ENCODE measurements at regions not wholly inside any gene's neighbourhood (a gene's known extent, or its start where the extent isn't known, plus 50 kb on each side); places are given as distances from the start of the nearest gene placed in this dataset.

GRCh38 chr22:27134315-27134701 is 476.9 kb downstream of the MIAT start:
- no peak overlapping the region for H3K27ac ChIP-seq (ENCODE audit: insufficient read length, low read depth, low read length)

More at GRCh38 chr22:27134315-27134701, 476.9 kb downstream of the MIAT start:
- Histone ChIP-seq H2AK5ac (ENCODE audit: insufficient read length, low read length) (no peak overlapping the region), H3K18ac (ENCODE audit: insufficient read length, low read depth, low read length) (no peak overlapping the region), H4K8ac (replicated peaks; ENCODE audit: insufficient read length, low read depth, low read length) (no peak overlapping the region), H2BK12ac (ENCODE audit: insufficient read length, low read depth, low read length) (no peak overlapping the region), H3K27me3 (ENCODE audit: insufficient read depth, low read length) (no peaks in the 10 kb centered on the region; the same call in 1 of the 2 replicates), H4K91ac (ENCODE audit: insufficient read length, low read depth, low read length) (no peak overlapping the region), H2BK120ac (ENCODE audit: low read depth, low read length, poor library complexity, severe bottlenecking) (no peak overlapping the region), H3K4ac (ENCODE audit: low read depth, low read length) (no peak overlapping the region), H3K56ac (ENCODE audit: insufficient read length, low read depth, low read length) (no peak overlapping the region), H4K5ac (ENCODE audit: insufficient read length, low read depth, low read length) (no peak overlapping the region), H3K23me2 (ENCODE audit: insufficient read length, low read depth, low read length, poor library complexity, severe bottlenecking) (no peaks in the 10 kb centered on the region), H2BK20ac (ENCODE audit: low read depth, low read length, poor library complexity, severe bottlenecking) (no peak overlapping the region), H3K9me3 (ENCODE audit: control insufficient read depth, low read depth, low read length) (no peaks in the 10 kb centered on the region), H3T11ph (ENCODE audit: low read length) (no peak overlapping the region), H2BK5ac (ENCODE audit: insufficient read length, low read length) (no peak overlapping the region), H3K79me1 (ENCODE audit: insufficient read depth, low read depth, low read length, poor library complexity, severe bottlenecking) (no peaks in the 10 kb centered on the region), H3K4me1 (ENCODE audit: insufficient read depth, low read length) (0 out of 2 replicates have a peak, but pooled peaks cover 2% of the 10 kb centered on the region), H3K4me2 (ENCODE audit: insufficient read depth, insufficient read length, low read length) (no peak overlapping the region), H3K79me2 (ENCODE audit: insufficient read depth, low read length) (no peaks in the 10 kb centered on the region), H4K20me1 (ENCODE audit: control insufficient read depth, insufficient read depth, insufficient read length) (no peaks in the 10 kb centered on the region), H3K9ac (ENCODE audit: extremely low read depth, insufficient read length, low read length) (no peak overlapping the region), H3K23ac (ENCODE audit: insufficient read length, low read depth, low read length) (no peak overlapping the region), H2BK15ac (ENCODE audit: low read depth, low read length) (no peak overlapping the region), H2AFZ (ENCODE audit: low read length) (no peak overlapping the region), H3K14ac (ENCODE audit: insufficient read depth, low read length) (no peak overlapping the region)
- Mint-ChIP-seq H3K27ac (no peak overlapping the region), H3K4me1 (peaks cover 2 to 12% of the 10 kb centered on the region in 2 experiments; a peak in 3 of 4 replicates), H3K4me3 (no peak overlapping the region), H3K9me3 (peaks cover 0 to 8% of the 10 kb centered on the region in 2 experiments; a peak in 1 of 5 replicates), H3K27me3 (ENCODE audit: low read depth) (peaks cover 19% of the 10 kb centered on the region), H3K36me3 (ENCODE audit: insufficient read depth in 1 of 3, low read depth in 3 of 3) (peaks cover 0 to 7% (median 0%) of the 10 kb centered on the region in 3 experiments; a peak in 2 of 7 replicates)
- TF ChIP-seq CTCF (conservative IDR thresholded peaks at IDR 0.05): no peak
- no peak for DNase-seq
- no CpG with 5 or more reads among the region's 4 CpGs for WGBS (ENCODE audit: extremely low coverage, insufficient read length, low lambda C conversion rate)
